Cardiac muscle cell (in vitro differentiated cells and primary cell): ENCODE measurements at regions not wholly inside any gene's neighbourhood (a gene's known extent, or its start where the extent isn't known, plus 50 kb on each side); places are given as distances from the start of the nearest gene placed in this dataset.

Experiments
- DNase-seq, 2 donors: peaks; one replicate each; pipeline versions ENCODE4 v3.0.0 to v3.0.0-alpha.2; 2010 to 2017; ENCODE audit warnings: low read depth in 1 of 2, low spot score in 1 of 2
- H3K27ac ChIP-seq: fragments of 200-600 bp; sonication (generic); 2 replicates; pipeline ENCODE4 v1.5.1; 2016
- H3K27me3 ChIP-seq: fragments of 200-600 bp; sonication (generic); 2 replicates; pipeline ENCODE4 v1.6.0; 2016; ENCODE audit warnings: control low read depth
- H3K36me3 ChIP-seq: fragments of 200-600 bp; sonication (generic); 2 replicates; pipeline ENCODE4 v1.5.1; 2016; ENCODE audit warnings: control low read depth
- H3K4me1 ChIP-seq: fragments of 200-600 bp; sonication (generic); 2 replicates; pipeline ENCODE4 v1.8.1; 2017; ENCODE audit warnings: low read depth, mild to moderate bottlenecking, mixed run types
- H3K4me3 ChIP-seq: fragments of 200-600 bp; sonication (generic); 2 replicates; pipeline ENCODE4 v1.5.1; 2016; ENCODE audit warnings: mild to moderate bottlenecking
- H3K9me3 ChIP-seq: fragments of 200-600 bp; sonication (generic); 2 replicates; pipeline ENCODE4 v1.5.1; 2017; ENCODE audit warnings: low read depth, mild to moderate bottlenecking, control low read depth
- CTCF ChIP-seq: IDR thresholded peaks from 2 replicates; pipeline ENCODE4 v1.5.1; 2012; ENCODE audit warnings: low read depth, mild to moderate bottlenecking, low read length

- Histone ChIP-seq H3K27me3 (no peaks in the 10 kb centered on the region), H3K4me1 (no peaks in the 10 kb centered on the region), H3K27ac (no peak overlapping the region), H3K36me3 (no peaks in the 10 kb centered on the region), H3K9me3 (no peaks in the 10 kb centered on the region), H3K4me3 (no peak overlapping the region)
- no peak for DNase-seq
- no peak for TF ChIP-seq CTCF
Observed at GRCh38 chr4:62490635-62491034, 1290.5 kb downstream of the ADGRL3 start.

- Histone ChIP-seq H3K27me3 (no peaks in the 10 kb centered on the region), H3K36me3 (no peaks in the 10 kb centered on the region), H3K9me3 (no peaks in the 10 kb centered on the region), H3K4me1 (no peaks in the 10 kb centered on the region), H3K4me3 (no peak overlapping the region), H3K27ac (no peak overlapping the region)
- DNase-seq: no peak
- no peak for TF ChIP-seq CTCF
Observed at GRCh38 chr4:62487016-62487415, 1286.9 kb downstream of the ADGRL3 start.

GRCh38 chr4:62484357-62484756 is 1284.2 kb downstream of the ADGRL3 start:
- H3K36me3 ChIP-seq: no peaks in the 10 kb centered on the region
- no peak for TF ChIP-seq CTCF
- DNase-seq: no peak
- no peaks in the 10 kb centered on the region for H3K4me1 ChIP-seq
- H3K4me3 ChIP-seq: no peak overlapping the region
- no peaks in the 10 kb centered on the region for H3K27me3 ChIP-seq
- no peaks in the 10 kb centered on the region for H3K9me3 ChIP-seq
- H3K27ac ChIP-seq: no peak overlapping the region

GRCh38 chr4:62482355-62482754 is 1282.2 kb downstream of the ADGRL3 start:
- TF ChIP-seq CTCF: no peak
- no peak for DNase-seq
- Histone ChIP-seq H3K9me3 (no peaks in the 10 kb centered on the region), H3K36me3 (no peaks in the 10 kb centered on the region), H3K27ac (no peak overlapping the region), H3K4me1 (no peaks in the 10 kb centered on the region), H3K4me3 (no peak overlapping the region), H3K27me3 (no peaks in the 10 kb centered on the region)

- Histone ChIP-seq H3K9me3 (no peaks in the 10 kb centered on the region), H3K27me3 (no peaks in the 10 kb centered on the region), H3K4me1 (no peaks in the 10 kb centered on the region), H3K4me3 (no peak overlapping the region), H3K36me3 (no peaks in the 10 kb centered on the region), H3K27ac (no peak overlapping the region)
- DNase-seq: no peak
- no peak for TF ChIP-seq CTCF
Observed at GRCh38 chr4:62475596-62475995, 1275.5 kb downstream of the ADGRL3 start.

GRCh38 chr4:62474802-62475201 is 1274.7 kb downstream of the ADGRL3 start:
- no peaks in the 10 kb centered on the region for H3K9me3 ChIP-seq
- no peak overlapping the region for H3K27ac ChIP-seq
- no peak for DNase-seq
- no peaks in the 10 kb centered on the region for H3K36me3 ChIP-seq
- no peak for TF ChIP-seq CTCF
- H3K27me3 ChIP-seq: no peaks in the 10 kb centered on the region
- no peaks in the 10 kb centered on the region for H3K4me1 ChIP-seq
- no peak overlapping the region for H3K4me3 ChIP-seq
